Activated naive CD4-positive, alpha-beta T cell treated with anti-CD3 and anti-CD28 coated beads, Interleukin-2, amount 50 U/mL, for 72 hours (primary cell): ENCODE measurements at regions not wholly inside any gene's neighbourhood (a gene's known extent, or its start where the extent isn't known, plus 50 kb on each side); places are given as distances from the start of the nearest gene placed in this dataset.
"Not testable (repeated sequence)": the region's sequence is repeated elsewhere in the genome, so short reads cannot be mapped to it uniquely, and the experiment has no call there.

Experiments
- ATAC-seq, 2 donors: fragments of 150-1000 bp; cut with Tn5 transposase; 2 replicates each; pipeline ENCODE4 v1.10.0; 2021; ENCODE audit warnings: mild to moderate bottlenecking in 2 of 2, moderate library complexity in 2 of 2
- DNase-seq, 2 donors: peaks; one replicate each; pipeline ENCODE4 v3.0.0; 2021 to 2022; ENCODE audit warnings: low spot score in 2 of 2
- H3K27ac Mint-ChIP-seq, 2 donors: one replicate each; pipeline ENCODE4 v1.8.0; 2022; ENCODE audit warnings: mild to moderate bottlenecking in 2 of 2, mixed read lengths in 2 of 2
- H3K36me3 Mint-ChIP-seq, 2 donors: one replicate each; pipeline ENCODE4 v1.8.0; 2022; ENCODE audit warnings: mixed read lengths in 2 of 2
- H3K9me3 Mint-ChIP-seq, 2 donors: one replicate each; pipeline ENCODE4 v1.8.0; 2022; ENCODE audit warnings: mixed read lengths in 2 of 2

- ATAC-seq = no peak
- no peak overlapping the region for H3K27ac Mint-ChIP-seq
- no peak for DNase-seq
Measured at GRCh38 chr13:75194717-75195462, 287.1 kb downstream of the TBC1D4 start.

DNA sequence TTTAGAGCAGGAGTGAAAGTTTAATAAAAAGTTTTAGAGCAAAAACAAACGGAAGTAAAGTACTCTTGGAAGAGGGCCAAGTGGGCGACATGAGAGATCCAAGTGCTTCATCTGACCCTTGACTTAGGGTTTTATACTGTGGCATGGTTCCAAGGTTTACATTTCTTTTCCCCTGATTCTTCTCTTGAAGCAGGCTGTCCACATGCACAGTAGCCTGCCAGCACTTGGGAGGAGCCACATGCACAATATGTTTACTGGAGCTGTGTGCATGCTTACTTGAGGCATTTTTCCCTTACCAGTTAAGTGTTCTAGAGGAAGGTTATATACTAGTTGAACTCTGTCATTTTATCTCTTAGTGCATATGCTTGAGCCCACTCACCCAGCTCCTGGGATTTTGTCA lies 295.6 kb downstream of the TBC1D4 start:
- ATAC-seq (no peak), DNase-seq (no peak)
- Mint-ChIP-seq H3K9me3 (peaks cover 9 to 10% of the 10 kb centered on the region in 2 donors), H3K27ac (no peak overlapping the region), H3K36me3 (peaks cover 0 to 11% of the 10 kb centered on the region in 2 donors)

More at GRCh38 chr13:75194717-75195462, 287.1 kb downstream of the TBC1D4 start:
- H3K36me3 Mint-ChIP-seq = no peaks in the 10 kb centered on the region
- H3K9me3 Mint-ChIP-seq = no peaks in the 10 kb centered on the region

DNA sequence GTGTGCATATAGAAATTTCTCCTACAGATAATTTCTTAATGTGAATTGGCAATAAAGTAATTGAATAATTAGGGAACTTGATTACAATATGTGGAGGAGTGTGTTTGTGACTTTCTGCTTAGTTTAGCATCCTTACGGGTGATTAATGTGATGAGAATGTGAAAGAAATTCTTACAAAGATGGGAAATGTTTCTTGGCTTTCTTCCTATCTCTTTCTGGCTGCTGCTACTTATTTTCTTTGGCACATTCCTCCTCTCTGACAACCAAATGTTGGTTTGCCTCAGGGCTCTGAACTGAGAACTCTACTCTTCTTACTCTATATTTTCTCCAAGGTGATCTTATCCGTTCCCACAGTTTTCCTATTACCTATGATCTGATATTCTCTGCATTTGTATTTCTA lies 300.1 kb downstream of the TBC1D4 start:
- ATAC-seq = no peak

DNA sequence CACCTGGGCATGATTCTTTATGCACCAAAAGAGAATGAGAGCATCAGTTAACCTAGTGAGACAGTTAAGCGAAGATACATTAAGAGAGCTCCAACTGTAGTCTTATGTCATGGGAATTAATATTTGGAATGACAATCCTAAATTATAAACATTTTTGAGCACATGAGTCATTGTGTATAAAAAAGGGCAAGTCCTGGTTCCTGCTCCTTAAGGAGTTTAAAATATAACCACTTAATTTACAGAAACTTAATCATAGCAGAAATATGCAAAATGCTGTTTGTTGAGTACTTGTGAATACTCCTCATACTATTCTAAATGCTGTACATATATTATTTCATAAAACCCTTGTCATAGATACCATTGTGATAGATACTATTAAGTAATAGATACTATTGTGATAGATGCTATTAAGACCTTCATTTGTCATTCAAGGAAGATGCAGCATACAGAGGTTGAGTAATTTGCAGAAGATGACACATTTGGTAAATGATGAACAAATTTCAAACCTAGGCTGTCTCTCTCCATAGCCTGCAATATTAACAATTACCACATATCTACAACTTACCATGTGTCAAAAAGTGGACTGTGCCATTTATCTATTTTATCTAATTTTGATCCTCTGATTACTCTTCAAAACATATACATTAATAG lies 301.0 kb downstream of the TBC1D4 start:
- ATAC-seq = no peak
- Mint-ChIP-seq H3K36me3 (peaks cover 0 to 11% of the 10 kb centered on the region in 2 donors), H3K9me3 (peaks cover 9 to 10% of the 10 kb centered on the region in 2 donors), H3K27ac (no peak overlapping the region)
- DNase-seq = no peak

More for the DNA sequence above, 300.1 kb downstream of the TBC1D4 start:
- DNase-seq = no peak
- H3K9me3 Mint-ChIP-seq = peaks cover 9 to 10% of the 10 kb centered on the region in 2 donors
- H3K36me3 Mint-ChIP-seq = peaks cover 0 to 11% of the 10 kb centered on the region in 2 donors
- no peak overlapping the region for H3K27ac Mint-ChIP-seq

GRCh38 chr13:75178436-75178835 lies 303.5 kb downstream of the TBC1D4 start:
- Mint-ChIP-seq H3K9me3 (peaks cover 6% of the 10 kb centered on the region in 2 donors), H3K27ac (no peak overlapping the region), H3K36me3 (no peaks in the 10 kb centered on the region)
- no peak for DNase-seq
- ATAC-seq = no peak

GRCh38 chr13:75175575-75175974 lies 306.4 kb downstream of the TBC1D4 start:
- DNase-seq (no peak), ATAC-seq (no peak)
- Mint-ChIP-seq H3K36me3 (no peaks in the 10 kb centered on the region), H3K9me3 (no peaks in the 10 kb centered on the region), H3K27ac (no peak overlapping the region)

DNA sequence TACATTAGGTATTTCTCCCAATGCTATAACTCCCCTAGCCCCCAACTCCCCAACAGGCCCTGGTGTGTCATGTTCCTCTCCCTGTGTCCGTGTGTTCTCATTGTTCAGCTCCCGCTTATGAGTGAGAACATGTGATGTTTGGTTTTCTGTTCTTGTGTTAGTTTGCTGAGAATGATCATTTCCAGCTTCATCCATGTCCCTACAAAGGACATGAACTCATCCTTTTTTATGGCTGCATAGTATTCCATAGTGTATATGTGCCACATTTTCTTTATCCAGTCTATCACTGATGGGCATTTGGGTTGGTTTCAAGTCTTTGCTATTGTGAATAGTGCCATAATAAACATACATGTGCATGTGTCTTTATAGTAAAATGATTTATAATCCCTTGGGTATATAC lies 306.9 kb downstream of the TBC1D4 start:
- not testable (repeated sequence) for H3K27ac Mint-ChIP-seq, H3K9me3 Mint-ChIP-seq, H3K36me3 Mint-ChIP-seq, ATAC-seq, DNase-seq

DNA sequence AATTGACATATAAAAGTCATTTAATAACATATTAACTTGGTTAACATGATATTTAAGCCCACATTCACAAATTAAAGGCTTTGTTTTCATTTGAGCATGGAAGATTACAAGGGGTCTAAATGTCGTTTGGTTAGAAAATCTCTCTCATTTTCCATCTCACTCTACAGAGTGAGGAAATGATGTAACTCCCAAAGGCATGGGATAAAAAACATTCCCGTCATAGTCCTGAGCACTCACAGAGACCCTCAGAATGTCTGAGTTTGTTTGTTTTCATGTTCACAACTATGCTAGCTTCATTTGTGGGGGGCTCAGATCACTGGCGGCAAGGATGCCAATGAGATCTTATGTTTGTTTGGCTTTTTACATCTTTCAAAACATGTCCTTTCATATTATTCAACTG lies 307.5 kb downstream of the TBC1D4 start:
- ATAC-seq (no peak), DNase-seq (no peak)
- H3K9me3 Mint-ChIP-seq = no peaks in the 10 kb centered on the region
- H3K36me3 Mint-ChIP-seq = no peaks in the 10 kb centered on the region
- no peak overlapping the region for H3K27ac Mint-ChIP-seq

DNA sequence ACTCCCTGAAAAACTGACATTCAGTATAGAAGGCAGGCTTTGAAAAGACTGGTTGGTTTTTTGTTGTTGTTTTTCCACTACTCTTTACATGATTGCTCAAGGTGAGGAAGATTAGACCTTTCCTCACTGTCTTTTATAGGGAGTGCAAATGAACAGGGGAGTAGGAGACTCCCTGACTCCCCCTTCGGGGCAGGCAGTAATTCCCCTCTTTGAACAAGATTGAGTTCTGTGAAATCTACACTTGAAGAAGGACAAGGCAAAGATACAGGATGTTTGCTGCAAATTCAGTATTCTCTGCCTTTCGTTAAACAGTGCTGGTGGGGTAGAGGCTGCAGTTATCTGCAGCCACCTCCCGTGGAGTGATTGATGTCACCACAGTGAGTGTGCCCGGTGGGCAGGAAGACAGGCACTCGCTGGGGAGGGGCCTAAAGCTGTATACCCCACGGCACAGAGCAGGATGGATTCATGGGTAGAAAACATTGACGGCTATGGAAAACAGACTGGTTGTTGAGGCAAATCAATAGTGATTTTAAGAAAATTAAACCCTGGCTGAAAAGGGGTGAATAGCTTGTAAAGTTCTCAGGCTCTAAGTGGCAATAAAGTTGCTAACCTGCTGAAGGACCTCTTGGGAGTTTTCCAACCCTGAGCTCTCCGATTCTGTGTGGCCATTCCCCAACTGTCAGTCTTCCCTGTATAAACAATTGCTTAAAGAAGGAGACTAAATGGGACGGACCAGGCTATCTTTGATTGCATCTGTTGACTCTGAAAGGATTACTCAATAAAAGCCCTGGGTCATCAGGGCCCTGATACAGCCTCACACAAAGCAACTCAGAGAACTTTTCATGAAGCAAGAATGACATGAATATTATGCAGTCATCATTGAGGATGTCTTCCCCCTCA lies 308.3 kb downstream of the TBC1D4 start:
- H3K27ac Mint-ChIP-seq = peak overlapping the region; percentile 22 to 40
- DNase-seq = no peak
- ATAC-seq = no peak
- H3K9me3 Mint-ChIP-seq = no peaks in the 10 kb centered on the region
- H3K36me3 Mint-ChIP-seq = no peaks in the 10 kb centered on the region

GRCh38 chr13:75170311-75170710 lies 311.7 kb downstream of the TBC1D4 start:
- Mint-ChIP-seq H3K27ac (no peak overlapping the region), H3K9me3 (no peaks in the 10 kb centered on the region), H3K36me3 (no peaks in the 10 kb centered on the region)
- no peak for ATAC-seq
- DNase-seq = no peak

- Mint-ChIP-seq H3K9me3 (no peaks in the 10 kb centered on the region), H3K36me3 (no peaks in the 10 kb centered on the region), H3K27ac (no peak overlapping the region)
- ATAC-seq (no peak), DNase-seq (no peak)
Measured at GRCh38 chr13:75165543-75166230, 316.3 kb downstream of the TBC1D4 start.

- DNase-seq = no peak
- H3K36me3 Mint-ChIP-seq = no peaks in the 10 kb centered on the region
- peaks cover 0 to 3% of the 10 kb centered on the region in 2 donors for H3K9me3 Mint-ChIP-seq
- no peak overlapping the region for H3K27ac Mint-ChIP-seq
- ATAC-seq = no peak
Measured at GRCh38 chr13:75161804-75162203, 320.2 kb downstream of the TBC1D4 start.

DNA sequence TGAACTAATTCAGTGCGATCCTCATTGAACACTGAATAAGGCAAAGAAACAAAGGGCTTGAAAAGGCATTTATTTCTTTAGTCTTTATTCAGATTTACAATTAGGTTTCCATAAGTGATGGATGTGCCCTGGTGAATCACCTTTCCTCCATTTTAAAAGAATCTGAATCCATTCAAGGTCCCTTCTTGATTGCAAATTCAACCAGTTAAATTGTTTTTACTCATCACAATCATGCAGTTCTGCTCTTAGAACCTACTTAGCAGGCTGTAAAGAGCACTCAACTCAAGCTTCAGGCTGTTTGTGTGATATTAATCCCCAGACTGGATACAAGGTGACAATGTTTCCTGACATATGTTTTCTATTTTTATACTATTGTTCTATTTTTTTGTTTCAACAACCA lies 321.0 kb downstream of the TBC1D4 start:
- ATAC-seq = no peak
- Mint-ChIP-seq H3K27ac (no peak overlapping the region), H3K36me3 (peaks cover 0 to 4% of the 10 kb centered on the region in 2 donors), H3K9me3 (peaks cover 0 to 3% of the 10 kb centered on the region in 2 donors)
- DNase-seq = no peak

DNA sequence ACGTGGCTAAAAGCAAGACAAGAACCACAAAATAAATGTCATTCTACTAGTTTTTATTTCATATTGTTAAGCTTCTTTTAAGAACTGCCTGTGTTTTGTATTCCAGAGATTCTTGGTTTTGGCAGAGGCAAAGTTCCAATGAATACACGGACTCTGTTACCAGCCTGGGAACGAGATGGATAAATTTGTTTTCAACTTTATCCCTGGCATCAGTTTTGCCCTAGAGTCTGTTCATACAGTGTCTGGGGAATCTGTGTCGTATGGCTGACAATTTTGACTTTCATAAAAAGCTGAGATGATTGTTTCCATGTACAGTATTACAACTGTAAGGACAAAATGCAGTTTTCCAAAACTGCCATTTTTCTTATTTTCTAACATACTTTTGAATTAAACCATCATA lies 327.6 kb downstream of the TBC1D4 start:
- Mint-ChIP-seq H3K27ac (no peak overlapping the region), H3K36me3 (peaks cover 0 to 10% of the 10 kb centered on the region in 2 donors), H3K9me3 (peaks cover 10 to 13% of the 10 kb centered on the region in 2 donors)
- DNase-seq (no peak), ATAC-seq (no peak)

DNA sequence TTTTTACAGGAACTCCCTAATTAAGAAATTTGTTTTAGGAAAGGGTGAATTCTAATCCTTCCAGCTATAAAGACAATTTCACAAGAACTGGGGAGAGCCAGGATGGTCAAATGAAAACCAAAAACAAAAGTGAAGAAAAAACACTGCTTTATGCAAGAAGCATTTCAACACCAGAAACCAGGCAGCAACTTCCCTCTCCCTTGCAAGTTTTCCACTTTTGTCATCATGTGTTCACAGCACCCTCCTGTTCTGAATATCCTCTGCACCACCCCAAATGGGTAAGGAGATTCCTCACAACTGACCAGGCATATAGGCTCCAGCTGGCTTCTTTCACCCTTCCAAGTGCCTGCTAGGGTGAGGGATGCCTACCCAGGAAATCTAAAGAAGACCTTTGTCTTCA lies 328.1 kb downstream of the TBC1D4 start:
- H3K9me3 Mint-ChIP-seq = peaks cover 10% of the 10 kb centered on the region in 2 donors
- H3K36me3 Mint-ChIP-seq = peaks cover 0 to 10% of the 10 kb centered on the region in 2 donors
- no peak overlapping the region for H3K27ac Mint-ChIP-seq
- DNase-seq = no peak
- ATAC-seq = no peak

DNA sequence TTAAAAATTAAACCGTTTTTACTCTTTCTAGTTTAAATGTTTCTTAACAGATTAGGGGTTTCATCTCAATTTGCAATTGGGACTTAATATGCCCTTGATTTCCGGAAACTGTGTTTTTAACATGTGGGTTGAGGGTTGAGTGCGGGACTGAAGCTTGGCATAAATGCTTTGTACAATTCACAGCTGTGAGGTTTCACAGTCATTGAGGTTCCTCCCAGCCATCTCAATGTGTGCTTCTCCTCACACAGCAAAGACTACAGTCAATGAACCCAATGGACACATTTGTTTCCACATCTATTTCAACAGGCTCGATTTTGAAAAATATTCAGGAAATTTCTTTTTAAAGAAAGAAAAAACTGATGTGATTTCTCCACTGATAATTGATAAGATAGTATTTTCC lies 328.6 kb downstream of the TBC1D4 start:
- H3K36me3 Mint-ChIP-seq = peaks cover 0 to 10% of the 10 kb centered on the region in 2 donors

More for the DNA sequence above, 328.6 kb downstream of the TBC1D4 start:
- H3K9me3 Mint-ChIP-seq = peaks cover 10% of the 10 kb centered on the region in 2 donors
- H3K27ac Mint-ChIP-seq = no peak overlapping the region
- ATAC-seq = no peak
- no peak for DNase-seq
